ENCODE measurements at regions not wholly inside any gene's neighbourhood (a gene's known extent, or its start where the extent isn't known, plus 50 kb on each side); places are given as distances from the start of the nearest gene placed in this dataset.

- H3K36me3 ChIP-seq (ENCODE audit: control insufficient read depth, insufficient read depth, low read length) = no peaks in the 10 kb centered on the region
- ChIA-PET POLR2A (no interaction called here), CTCF (no interaction called here)
- ATAC-seq (no peak), DNase-seq (ENCODE audit: low read depth, low spot score) (no peak)
- H3K27me3 ChIP-seq (ENCODE audit: control insufficient read depth, insufficient read depth, low read length) = no peaks in the 10 kb centered on the region
- in situ Hi-C loops (cut with HindIII; ENCODE audit: low pct_unique_long_range_greater_than_20kb, low sequenced_read_pairs) (no loop called here), intact Hi-C loops (cut with micrococcal nuclease; ENCODE audit: unreplicated experiment) (no loop called here)
- no peak overlapping the region for H3K4me3 ChIP-seq (ENCODE audit: low read depth in 2 of 2, low read length in 2 of 2)
- no TSS peak for BruUV-seq (replicated peaks)
- no peak for TF ChIP-seq TCF7L2 (IDR thresholded peaks at IDR 0.05; ENCODE audit: low read depth, low read length)
- no peak for TF ChIP-seq CTCF (IDR thresholded peaks at IDR 0.05)
- no peak for TF ChIP-seq POLR2AphosphoS5 (IDR thresholded peaks at IDR 0.05; ENCODE audit: low read depth, low read length)
- TF ChIP-seq REST (IDR thresholded peaks at IDR 0.05; ENCODE audit: insufficient read depth in 1 of 2, low read depth in 2 of 2, low read length in 1 of 2) = no peak
- TF ChIP-seq SIN3A (IDR thresholded peaks at IDR 0.05; ENCODE audit: borderline replicate concordance, insufficient read depth, low read depth, low read length) = no peak
- no peak overlapping the region for H3K27ac ChIP-seq (ENCODE audit: low read length)
- H3K9me3 ChIP-seq (ENCODE audit: control insufficient read depth, insufficient read depth, low read depth, low read length) = no peaks in the 10 kb centered on the region
- no peaks in the 10 kb centered on the region for H3K4me1 ChIP-seq (ENCODE audit: control insufficient read depth, insufficient read depth, low read length)
Measured at GRCh38 chr21:38983560-38983959, 177.8 kb downstream of the ETS2 start.

- CTCF ChIA-PET = no interaction called here
- intact Hi-C loops (cut with micrococcal nuclease; ENCODE audit: unreplicated experiment) (no loop called here), in situ Hi-C loops (cut with HindIII; ENCODE audit: low pct_unique_long_range_greater_than_20kb, low sequenced_read_pairs) (no loop called here)
- no peak overlapping the region for H3K27ac ChIP-seq (ENCODE audit: low read length)
- POLR2A ChIA-PET = no interaction called here
- H3K27me3 ChIP-seq (ENCODE audit: control insufficient read depth, insufficient read depth, low read length) = no peaks in the 10 kb centered on the region
- H3K36me3 ChIP-seq (ENCODE audit: control insufficient read depth, insufficient read depth, low read length) = no peaks in the 10 kb centered on the region
- no peak overlapping the region for H3K4me3 ChIP-seq (ENCODE audit: low read depth in 2 of 2, low read length in 2 of 2)
- no peaks in the 10 kb centered on the region for H3K9me3 ChIP-seq (ENCODE audit: control insufficient read depth, insufficient read depth, low read depth, low read length)
- TF ChIP-seq POLR2AphosphoS5 (IDR thresholded peaks at IDR 0.05; ENCODE audit: low read depth, low read length) (no peak), REST (IDR thresholded peaks at IDR 0.05; ENCODE audit: insufficient read depth in 1 of 2, low read depth in 2 of 2, low read length in 1 of 2) (no peak), CTCF (IDR thresholded peaks at IDR 0.05) (no peak), TCF7L2 (IDR thresholded peaks at IDR 0.05; ENCODE audit: low read depth, low read length) (no peak), SIN3A (IDR thresholded peaks at IDR 0.05; ENCODE audit: borderline replicate concordance, insufficient read depth, low read depth, low read length) (no peak)
- H3K4me1 ChIP-seq (ENCODE audit: control insufficient read depth, insufficient read depth, low read length) = no peaks in the 10 kb centered on the region
- DNase-seq (ENCODE audit: low read depth, low spot score) (no peak), ATAC-seq (no peak)
- no TSS peak for BruUV-seq (replicated peaks)
Measured at GRCh38 chr21:38982804-38983203, 177.1 kb downstream of the ETS2 start.
